Mesothelial cell of epicardium (in vitro differentiated cells): ENCODE measurements at regions not wholly inside any gene's neighbourhood (a gene's known extent, or its start where the extent isn't known, plus 50 kb on each side); places are given as distances from the start of the nearest gene placed in this dataset.

Source experiments
- DNase-seq, 2 experiments: peaks; one replicate each; pipeline ENCODE4 v3.0.0; 2021; ENCODE audit warnings: low spot score in 2 of 2; ENCODE audit not compliant: unreplicated experiment in 2 of 2
- H3K27ac Mint-ChIP-seq: 2 replicates; pipeline ENCODE4 v1.8.0; 2021; ENCODE audit warnings: mixed read lengths
- H3K27me3 Mint-ChIP-seq: 2 replicates; pipeline ENCODE4 v1.8.0; 2021; ENCODE audit warnings: low read depth, mixed read lengths
- H3K36me3 Mint-ChIP-seq: 2 replicates; pipeline ENCODE4 v1.8.0; 2021; ENCODE audit warnings: mixed read lengths
- H3K4me1 Mint-ChIP-seq: 2 replicates; pipeline ENCODE4 v1.8.0; 2021; ENCODE audit warnings: mixed read lengths
- H3K4me3 Mint-ChIP-seq: 2 replicates; pipeline ENCODE4 v1.8.0; 2021; ENCODE audit warnings: mild to moderate bottlenecking, moderate library complexity, mixed read lengths
- H3K9me3 Mint-ChIP-seq: 2 replicates; pipeline ENCODE4 v1.8.0; 2021; ENCODE audit warnings: mixed read lengths
- TF ChIP-seq, protein P1 (sequence below): fragments of 200-600 bp; sonication (generic); IDR thresholded peaks from one replicate; pipeline ENCODE4 v1.5.0; 2021; ENCODE audit warnings: antibody characterized with exemption; ENCODE audit not compliant: unreplicated experiment

DNA sequence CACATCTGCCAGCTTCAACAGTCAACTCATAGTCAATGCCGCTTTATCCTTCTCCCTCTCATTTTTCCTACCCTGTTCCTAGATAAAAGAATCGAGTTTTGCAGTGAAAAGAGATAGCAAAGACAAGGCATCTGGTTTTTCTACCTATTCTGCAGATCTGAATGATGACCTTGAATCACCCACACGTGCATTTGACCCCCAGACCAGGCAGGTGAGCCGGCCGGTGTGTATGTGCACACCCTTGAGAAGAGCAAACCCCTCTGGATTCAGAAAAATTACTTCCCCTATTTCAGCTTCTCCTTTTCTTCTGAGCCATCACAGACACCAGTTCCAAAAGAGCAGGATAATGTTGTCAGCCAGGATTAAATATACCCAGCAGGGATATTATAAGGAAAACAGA lies 115.6 kb upstream of the ST6GAL2 start:
- peaks cover 8% of the 10 kb centered on the region for H3K4me1 Mint-ChIP-seq
- H3K27ac Mint-ChIP-seq = no peak overlapping the region
- no peak overlapping the region for H3K4me3 Mint-ChIP-seq
- H3K9me3 Mint-ChIP-seq = no peaks in the 10 kb centered on the region
- DNase-seq = no peak
- TF ChIP-seq, protein P1, sequence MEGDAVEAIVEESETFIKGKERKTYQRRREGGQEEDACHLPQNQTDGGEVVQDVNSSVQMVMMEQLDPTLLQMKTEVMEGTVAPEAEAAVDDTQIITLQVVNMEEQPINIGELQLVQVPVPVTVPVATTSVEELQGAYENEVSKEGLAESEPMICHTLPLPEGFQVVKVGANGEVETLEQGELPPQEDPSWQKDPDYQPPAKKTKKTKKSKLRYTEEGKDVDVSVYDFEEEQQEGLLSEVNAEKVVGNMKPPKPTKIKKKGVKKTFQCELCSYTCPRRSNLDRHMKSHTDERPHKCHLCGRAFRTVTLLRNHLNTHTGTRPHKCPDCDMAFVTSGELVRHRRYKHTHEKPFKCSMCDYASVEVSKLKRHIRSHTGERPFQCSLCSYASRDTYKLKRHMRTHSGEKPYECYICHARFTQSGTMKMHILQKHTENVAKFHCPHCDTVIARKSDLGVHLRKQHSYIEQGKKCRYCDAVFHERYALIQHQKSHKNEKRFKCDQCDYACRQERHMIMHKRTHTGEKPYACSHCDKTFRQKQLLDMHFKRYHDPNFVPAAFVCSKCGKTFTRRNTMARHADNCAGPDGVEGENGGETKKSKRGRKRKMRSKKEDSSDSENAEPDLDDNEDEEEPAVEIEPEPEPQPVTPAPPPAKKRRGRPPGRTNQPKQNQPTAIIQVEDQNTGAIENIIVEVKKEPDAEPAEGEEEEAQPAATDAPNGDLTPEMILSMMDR = no peak
- peaks cover 29% of the 10 kb centered on the region for H3K27me3 Mint-ChIP-seq
- H3K36me3 Mint-ChIP-seq = no peaks in the 10 kb centered on the region

DNA sequence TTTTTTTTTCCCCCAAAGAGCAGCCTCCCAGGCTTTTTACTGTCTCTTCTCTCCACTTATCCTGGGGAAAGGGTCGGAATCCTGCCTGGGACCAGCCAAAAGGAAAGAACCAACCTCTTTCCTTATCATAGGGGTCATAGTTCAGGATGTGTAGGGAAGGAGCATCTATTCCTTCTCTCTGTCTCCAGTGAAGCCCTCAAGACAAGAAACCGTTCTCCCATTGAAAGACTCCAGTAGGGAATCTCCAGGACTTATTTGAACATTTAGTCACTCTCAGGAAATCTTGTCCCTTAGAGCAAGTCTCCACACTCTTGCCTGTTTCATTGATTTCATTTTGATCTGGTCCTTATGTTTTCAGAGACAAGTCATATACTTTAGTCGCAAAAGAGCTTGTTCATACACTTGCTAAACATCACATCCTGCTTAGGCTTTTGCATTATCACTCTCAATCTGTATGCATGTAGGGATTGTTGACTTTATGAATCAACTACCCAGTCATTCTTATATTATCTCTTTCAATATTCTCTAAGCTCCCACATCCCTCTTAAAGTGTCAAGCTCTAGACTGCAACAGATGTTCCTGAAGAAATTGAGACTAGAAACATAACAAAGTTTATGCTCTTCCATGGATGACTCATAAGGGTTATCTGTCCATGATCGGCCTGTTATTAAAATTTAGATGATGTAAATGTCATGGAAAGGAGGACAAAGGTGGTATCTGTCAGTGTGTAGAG lies 116.2 kb upstream of the ST6GAL2 start:
- TF ChIP-seq, protein P1 = no peak

DNA sequence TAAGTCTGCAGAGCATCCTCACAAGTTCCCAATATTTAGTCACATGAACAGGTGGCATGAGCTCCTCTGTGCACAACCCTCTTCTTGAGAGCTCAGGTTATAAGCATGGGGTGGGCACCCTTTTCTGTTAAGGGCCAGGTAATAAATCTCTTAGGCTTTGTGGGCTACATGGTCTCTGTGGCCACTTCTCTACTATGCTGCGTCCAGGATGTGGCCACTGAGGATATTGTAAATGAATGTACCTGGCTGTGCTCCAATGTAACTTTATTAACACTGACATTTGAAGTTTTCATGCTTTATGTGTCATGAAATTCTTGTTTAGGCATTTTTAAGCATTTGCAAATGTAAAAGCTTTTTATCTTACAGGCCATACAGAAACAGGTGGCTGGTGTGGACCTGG lies 116.8 kb upstream of the ST6GAL2 start:
- Mint-ChIP-seq H3K36me3 (no peaks in the 10 kb centered on the region), H3K27me3 (peaks cover 22% of the 10 kb centered on the region), H3K4me3 (no peak overlapping the region), H3K27ac (no peak overlapping the region), H3K9me3 (no peaks in the 10 kb centered on the region), H3K4me1 (peaks cover 8% of the 10 kb centered on the region)
- DNase-seq = no peak
- TF ChIP-seq, protein P1 = no peak

More for the DNA sequence above, 116.2 kb upstream of the ST6GAL2 start:
- Mint-ChIP-seq H3K9me3 (no peaks in the 10 kb centered on the region), H3K4me3 (no peak overlapping the region), H3K27ac (no peak overlapping the region), H3K4me1 (peaks cover 8% of the 10 kb centered on the region), H3K27me3 (peaks cover 28% of the 10 kb centered on the region), H3K36me3 (no peaks in the 10 kb centered on the region)
- DNase-seq = no peak

DNA sequence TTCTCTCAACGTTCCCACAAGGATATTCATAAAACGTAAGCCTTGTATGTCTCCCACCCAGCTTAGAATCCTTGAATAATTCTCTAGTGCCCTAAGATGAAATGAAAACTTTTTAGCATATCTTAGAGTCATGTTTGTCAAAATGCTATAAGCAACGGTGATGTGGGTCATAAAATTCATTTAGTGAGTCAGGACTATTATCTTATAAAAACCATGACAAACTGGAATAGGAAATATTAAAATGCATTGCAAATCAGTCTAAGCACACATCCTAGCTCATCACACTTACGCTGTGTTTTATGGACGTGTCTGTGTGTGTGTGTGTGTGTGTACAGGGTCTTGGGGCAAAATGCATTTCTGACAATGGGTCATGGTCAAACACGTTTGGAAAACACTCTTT lies 119.9 kb upstream of the ST6GAL2 start:
- Mint-ChIP-seq H3K27me3 (peaks cover 7% of the 10 kb centered on the region), H3K4me3 (no peak overlapping the region), H3K27ac (no peak overlapping the region), H3K36me3 (no peaks in the 10 kb centered on the region), H3K9me3 (no peaks in the 10 kb centered on the region), H3K4me1 (peaks cover 8% of the 10 kb centered on the region)
- TF ChIP-seq, protein P1 = no peak
- DNase-seq = no peak

DNA sequence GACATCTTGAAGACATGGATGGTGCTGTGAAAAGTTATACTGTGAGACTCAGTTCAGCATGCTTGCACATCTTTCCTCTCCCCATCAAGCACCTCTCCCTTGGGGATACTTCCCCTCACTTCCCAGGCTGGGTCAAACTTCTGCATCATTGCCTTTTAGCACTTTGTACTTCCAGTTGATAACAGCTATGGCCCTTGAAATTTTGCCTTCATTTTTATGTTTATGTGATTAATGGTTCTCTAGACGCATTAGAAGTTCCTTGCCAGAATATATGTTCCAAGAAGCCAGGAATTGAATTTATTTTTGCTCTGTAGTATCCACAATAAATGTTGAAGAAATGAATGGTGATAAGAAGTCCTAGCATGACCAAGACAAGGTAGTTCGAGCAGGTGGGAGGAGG lies 120.9 kb upstream of the ST6GAL2 start:
- H3K4me3 Mint-ChIP-seq = no peak overlapping the region
- H3K27ac Mint-ChIP-seq = no peak overlapping the region
- no peak for DNase-seq
- H3K36me3 Mint-ChIP-seq = no peaks in the 10 kb centered on the region
- peaks cover 5% of the 10 kb centered on the region for H3K4me1 Mint-ChIP-seq
- TF ChIP-seq, protein P1 = no peak
- H3K27me3 Mint-ChIP-seq = peaks cover 7% of the 10 kb centered on the region
- no peaks in the 10 kb centered on the region for H3K9me3 Mint-ChIP-seq
